IMR-90 (cell line): ENCODE measurements at regions not wholly inside any gene's neighbourhood (a gene's known extent, or its start where the extent isn't known, plus 50 kb on each side); places are given as distances from the start of the nearest gene placed in this dataset.
A peak's percentile ranks its signal among the peaks of the same experiment; 100 is the strongest.

Source experiments
- ATAC-seq: fragments of 200-7000 bp; cut with Tn5 transposase; 2 replicates; pipeline ENCODE4 v1.9.1; 2020; ENCODE audit warnings: low read depth, mild to moderate bottlenecking, moderate library complexity
- BruUV-seq: library from RNA; stranded (reverse); fragments of 400-500 nt; replicated peaks from 2 replicates; lab custom pipeline; 2021; lab: Mats Ljungman, UMichigan
- CTCF ChIA-PET: fragments of 300-600 bp; formaldehyde crosslinking; extraction: SDS; loops from one replicate; lab custom pipeline; 2021; ENCODE audit warnings: antibody characterized with exemption; lab: Yijun Ruan, JAX
- POLR2A ChIA-PET: fragments of 300-600 bp; sonication (Branson Sonifier 250); formaldehyde crosslinking; loops from one replicate; lab custom pipeline; 2022; ENCODE audit warnings: antibody characterized with exemption; ENCODE audit not compliant: unreplicated experiment; lab: Charles Lee
- DNase-seq: peaks from one replicate; pipeline ENCODE4 v3.0.0; 2013
- H2AFZ ChIP-seq: replicated peaks from 2 replicates; pipeline ENCODE3; 2013; ENCODE audit warnings: low read length, mild to moderate bottlenecking; ENCODE audit not compliant: poor library complexity
- H2AK5ac ChIP-seq: 2 replicates; pipeline ENCODE4 v1.6.1; 2013; ENCODE audit warnings: low read depth, low read length, inconsistent platforms
- H2AK9ac ChIP-seq: replicated peaks from 2 replicates; pipeline ENCODE3; 2013; ENCODE audit warnings: mild to moderate bottlenecking, low read depth, low read length, moderate library complexity; ENCODE audit not compliant: poor library complexity
- H2BK120ac ChIP-seq: 2 replicates; pipeline ENCODE4 v1.6.1; 2013; ENCODE audit warnings: low read depth, low read length, inconsistent platforms
- H2BK15ac ChIP-seq: 3 replicates; pipeline ENCODE4 v1.6.1; 2013; ENCODE audit warnings: low read depth, low read length, inconsistent platforms
- H2BK20ac ChIP-seq: 2 replicates; pipeline ENCODE4 v1.6.1; 2013; ENCODE audit warnings: low read depth, mild to moderate bottlenecking, inconsistent platforms, low read length, moderate library complexity
- H2BK5ac ChIP-seq: 2 replicates; pipeline ENCODE4 v1.6.1; 2013; ENCODE audit warnings: mild to moderate bottlenecking, low read depth, low read length, inconsistent platforms; ENCODE audit not compliant: poor library complexity, severe bottlenecking
- H3K14ac ChIP-seq: replicated peaks from 2 replicates; pipeline ENCODE4 v1.6.1; 2013; ENCODE audit warnings: low read depth, low read length, inconsistent platforms
- H3K18ac ChIP-seq: 2 replicates; pipeline ENCODE4 v1.6.1; 2013; ENCODE audit warnings: low read depth, low read length, control low read depth
- H3K23ac ChIP-seq: 2 replicates; pipeline ENCODE4 v1.6.1; 2013; ENCODE audit warnings: low read depth, low read length, inconsistent platforms
- H3K27ac ChIP-seq: 2 replicates; pipeline ENCODE4 v1.5.1; 2013; ENCODE audit warnings: mild to moderate bottlenecking, control low read depth, low read length; ENCODE audit not compliant: insufficient read depth
- H3K27me3 ChIP-seq: 2 replicates; pipeline ENCODE4 v1.6.1; 2013; ENCODE audit warnings: low read length; ENCODE audit not compliant: control insufficient read depth, insufficient read depth
- H3K36me3 ChIP-seq: 2 replicates; pipeline ENCODE4 v1.6.1; 2013; ENCODE audit warnings: low read length, mixed read lengths; ENCODE audit not compliant: control insufficient read depth, insufficient read depth
- H3K4ac ChIP-seq: 2 replicates; pipeline ENCODE4 v1.6.1; 2013; ENCODE audit warnings: low read depth, low read length, inconsistent platforms
- H3K4me1 ChIP-seq: 2 replicates; pipeline ENCODE4 v1.6.1; 2013; ENCODE audit warnings: low read length, mixed read lengths; ENCODE audit not compliant: control insufficient read depth, insufficient read depth
- H3K4me2 ChIP-seq: 2 replicates; pipeline ENCODE4 v1.6.1; 2013; ENCODE audit warnings: low read depth, mild to moderate bottlenecking, control low read depth, low read length, moderate library complexity
- H3K4me3 ChIP-seq: 2 replicates; pipeline ENCODE4 v1.5.1; 2013; ENCODE audit warnings: low read depth, mild to moderate bottlenecking, control low read depth, low read length, moderate library complexity; ENCODE audit not compliant: insufficient read depth
- H3K56ac ChIP-seq: 2 replicates; pipeline ENCODE4 v1.6.1; 2013; ENCODE audit warnings: low read length, inconsistent platforms; ENCODE audit not compliant: insufficient read depth; ENCODE audit errors: extremely low read depth
- H3K79me1 ChIP-seq, 2 experiments: 2 replicates each; pipeline ENCODE4 v1.6.1; 2013; ENCODE audit warnings: low read length in 2 of 2, inconsistent platforms in 1 of 2, low read depth in 1 of 2
- H3K9ac ChIP-seq: 2 replicates; pipeline ENCODE4 v1.6.1; 2013; ENCODE audit warnings: low read depth, low read length, control low read depth
- H3K9me1 ChIP-seq: 2 replicates; pipeline ENCODE4 v1.6.1; 2013; ENCODE audit warnings: low read length, inconsistent platforms; ENCODE audit not compliant: insufficient read depth
- H3K9me3 ChIP-seq: 2 replicates; pipeline ENCODE4 v1.6.1; 2013; ENCODE audit warnings: low read length; ENCODE audit not compliant: control insufficient read depth, insufficient read depth
- H4K20me1 ChIP-seq: 2 replicates; pipeline ENCODE4 v1.6.1; 2013; ENCODE audit warnings: low read length, inconsistent platforms; ENCODE audit not compliant: insufficient read depth
- H4K5ac ChIP-seq: 2 replicates; pipeline ENCODE4 v1.6.1; 2013; ENCODE audit warnings: mild to moderate bottlenecking, low read depth, low read length, control low read depth
- H4K8ac ChIP-seq, 2 experiments: 2 replicates each; pipeline ENCODE4 v1.6.1; 2013; ENCODE audit warnings: low read depth in 2 of 2, low read length in 2 of 2, control low read depth in 1 of 2, inconsistent platforms in 1 of 2
- H4K91ac ChIP-seq: 2 replicates; pipeline ENCODE4 v1.6.1; 2013; ENCODE audit warnings: low read depth, low read length, inconsistent platforms; ENCODE audit not compliant: insufficient read depth
- FOS ChIP-seq: fragments of 150-350 bp; IDR thresholded peaks from 2 replicates; pipeline ENCODE4 v1.6.1; 2016; ENCODE audit warnings: low read depth, low read length
- MAFK ChIP-seq: IDR thresholded peaks from 2 replicates; pipeline ENCODE4 v1.6.1; 2012; ENCODE audit warnings: low read depth, low read length, improper control_type of control experiment
- POLR2A ChIP-seq: IDR thresholded peaks from 2 replicates; pipeline ENCODE4 v1.6.1; 2012; ENCODE audit warnings: mild to moderate bottlenecking, low read depth, low read length
- RFX5 ChIP-seq: IDR thresholded peaks from 2 replicates; pipeline ENCODE4 v1.8.0; 2012; ENCODE audit warnings: low read depth, mild to moderate bottlenecking, low read length, moderate library complexity
- WGBS, 2 experiments: methylation state at CpG; one replicate each; pipeline versions ENCODE4 v1.1.5 to v1.1.7; 2013; ENCODE audit warnings: missing lambda C conversion rate in 2 of 2; ENCODE audit not compliant: insufficient read length in 1 of 2; ENCODE audit errors: extremely low coverage in 2 of 2; 5-methylcytosine and 5-hydroxymethylcytosine counted together
- dilution Hi-C: fragments of 300-500 bp; cut with HindIII; formaldehyde crosslinking; loops from one replicate; pipeline ENCODE4 v1.14.3; 2018; ENCODE audit warnings: low sequenced_read_pairs; ENCODE audit not compliant: unreplicated experiment
- in situ Hi-C: fragments of 300-500 bp; cut with MboI; formaldehyde crosslinking; loops from 3 replicates; pipeline ENCODE4 v1.14.3; 2019; ENCODE audit warnings: low sequenced_read_pairs, inconsistent platforms, mixed read lengths
- intact Hi-C: fragments of 100-400 bp; cut with micrococcal nuclease; formaldehyde crosslinking; loops from 2 replicates; pipeline ENCODE4 v1.10.0; 2022

- Histone ChIP-seq H3K18ac (peak overlapping the region; percentile 94; the same call in 1 of the 2 replicates), H3K27ac (peak overlapping the region; percentile 3; the same call in 1 of the 2 replicates), H2BK20ac (peak overlapping the region; percentile 67; the same call in 1 of the 2 replicates), H2BK120ac (peak overlapping the region; percentile 73; the same call in 1 of the 2 replicates), H3K27me3 (no peaks in the 10 kb centered on the region), H3K9me3 (no peaks in the 10 kb centered on the region), H2BK15ac (peak overlapping the region; percentile 47), H3K36me3 (no peaks in the 10 kb centered on the region), H3K14ac (no peak overlapping the region), H4K5ac (peak overlapping the region; percentile 89; the same call in 1 of the 2 replicates), H4K91ac (peak overlapping the region; percentile 59), H2AK5ac (0 out of 2 replicates have a peak overlapping the region, but pooled peaks have one; percentile 89), H3K9ac (no peak overlapping the region), H2BK5ac (peak overlapping the region; percentile 94), H4K8ac (peak overlapping the region; percentile 17 to 68; a peak in 2 of 4 replicates), H3K23ac (peak overlapping the region; percentile 20; the same call in 1 of the 2 replicates), H4K20me1 (no peaks in the 10 kb centered on the region), H3K4ac (no peak overlapping the region; the same call in 1 of the 2 replicates), H3K56ac (no peak overlapping the region), H3K4me1 (peaks cover 17% of the 10 kb centered on the region), H2AFZ (no peak overlapping the region), H3K4me3 (no peak overlapping the region), H2AK9ac (no peak overlapping the region), H3K4me2 (peak overlapping the region; percentile 32; the same call in 1 of the 2 replicates), H3K79me1 (peaks cover 7 to 24% of the 10 kb centered on the region in 2 experiments; a peak in 3 of 4 replicates), H3K9me1 (peaks cover 11% of the 10 kb centered on the region; the same call in 1 of the 2 replicates)
- intact Hi-C loops = loop anchor here (5.0 kb wide), 3 partner anchors 94 to 314 kb away; no protein-coding TSS in a partner anchor
- ChIA-PET CTCF (no interaction called here), POLR2A (no interaction called here)
- ATAC-seq (peak; percentile 41; the same call in 1 of the 2 replicates), DNase-seq (peak; percentile 69)
- BruUV-seq = no TSS peak
- dilution Hi-C loops = no loop called here
- WGBS, 2 experiments = no CpG with 5 or more reads among the region's 2 CpGs
- no peak for TF ChIP-seq MAFK
- no peak for TF ChIP-seq FOS
- TF ChIP-seq RFX5 = no peak
- TF ChIP-seq POLR2A = no peak
- in situ Hi-C loops = no loop called here
These were observed 61.9 kb upstream of the ELL2 start for GRCh38 chr5:96023518-96023917.
